GM12864 (cell line): ENCODE measurements at regions not wholly inside any gene's neighbourhood (a gene's known extent, or its start where the extent isn't known, plus 50 kb on each side); places are given as distances from the start of the nearest gene placed in this dataset.
"Not testable (repeated sequence)": the region's sequence is repeated elsewhere in the genome, so short reads cannot be mapped to it uniquely, and the experiment has no call there.

Experiments
- DNase-seq: peaks from one replicate; pipeline ENCODE4 v3.0.0-alpha.2; 2011; ENCODE audit warnings: low read depth
- H3K4me3 ChIP-seq: 2 replicates; pipeline ENCODE4 v1.5.1; 2011; ENCODE audit warnings: mild to moderate bottlenecking, low read depth, low read length, control low read depth
- CTCF ChIP-seq: IDR thresholded peaks from 2 replicates; pipeline ENCODE4 v1.5.1; 2011; ENCODE audit warnings: low read depth, mild to moderate bottlenecking, moderate library complexity, low read length, control low read depth, inconsistent platforms; ENCODE audit errors: missing control alignments

- no peak overlapping the region for H3K4me3 ChIP-seq
- no peak for DNase-seq
- TF ChIP-seq CTCF, result no peak
Measured at GRCh38 chr6:132114201-132114825, 163.1 kb upstream of the CCN2 start.

- not testable (repeated sequence) for H3K4me3 ChIP-seq, DNase-seq
Measured at GRCh38 chr6:132109752-132110151, 158.6 kb upstream of the CCN2 start.

GRCh38 chr6:132107896-132108295 is 156.7 kb upstream of the CCN2 start:
- TF ChIP-seq CTCF, result no peak
- DNase-seq, result no peak
- no peak overlapping the region for H3K4me3 ChIP-seq

- DNase-seq, result no peak
- TF ChIP-seq CTCF, result no peak
- no peak overlapping the region for H3K4me3 ChIP-seq
Measured at GRCh38 chr6:132101535-132101934, 150.4 kb upstream of the CCN2 start.

- DNase-seq, result no peak
- no peak overlapping the region for H3K4me3 ChIP-seq
- no peak for TF ChIP-seq CTCF
Measured at GRCh38 chr6:132100388-132100990, 149.3 kb upstream of the CCN2 start.

- no peak for TF ChIP-seq CTCF
- DNase-seq, result no peak
- no peak overlapping the region for H3K4me3 ChIP-seq
Measured at GRCh38 chr6:132096996-132097395, 145.8 kb upstream of the CCN2 start.

- no peak for TF ChIP-seq CTCF
- H3K4me3 ChIP-seq, result no peak overlapping the region
- no peak for DNase-seq
Measured at GRCh38 chr6:132096245-132096644, 145.1 kb upstream of the CCN2 start.

GRCh38 chr6:132089173-132089572 is 138.0 kb upstream of the CCN2 start:
- H3K4me3 ChIP-seq, result no peak overlapping the region
- DNase-seq, result no peak
- no peak for TF ChIP-seq CTCF
